ENCODE measurements at regions not wholly inside any gene's neighbourhood (a gene's known extent, or its start where the extent isn't known, plus 50 kb on each side); places are given as distances from the start of the nearest gene placed in this dataset.

DNA sequence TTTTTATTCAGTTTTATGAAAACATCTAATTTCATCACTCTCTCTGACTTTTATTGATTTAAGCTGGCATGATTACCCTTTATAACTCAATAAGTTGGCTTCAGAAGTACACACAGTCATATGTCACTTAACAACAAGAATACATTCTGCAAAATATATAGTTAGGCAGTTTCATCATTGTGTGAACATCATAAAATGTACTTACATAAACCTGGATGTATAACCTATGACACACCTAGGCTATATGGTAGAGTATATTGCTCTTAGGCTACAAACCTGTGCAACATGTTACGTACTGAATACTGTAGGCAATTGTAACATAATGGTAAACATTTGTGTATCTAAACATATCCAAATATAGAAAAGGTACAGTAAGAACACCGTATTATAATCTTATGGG lies 362.2 kb upstream of the BTBD3 start:
- no peak overlapping the region for H3K4me3 ChIP-seq
- no peaks in the 10 kb centered on the region for H3K79me2 ChIP-seq (ENCODE audit: low read depth)
- no peak for DNase-seq
- no TSS peak for BruUV-seq (replicated peaks)
- H2AFZ ChIP-seq, result no peak overlapping the region
- H3K4me1 ChIP-seq (replicated peaks; ENCODE audit: insufficient read depth), result no peaks in the 10 kb centered on the region
- no peaks in the 10 kb centered on the region for H3K9me2 ChIP-seq (ENCODE audit: insufficient read depth)
- H3K27me3 ChIP-seq (ENCODE audit: insufficient read depth, low read depth), result no peaks in the 10 kb centered on the region
- TF ChIP-seq, protein P1, sequence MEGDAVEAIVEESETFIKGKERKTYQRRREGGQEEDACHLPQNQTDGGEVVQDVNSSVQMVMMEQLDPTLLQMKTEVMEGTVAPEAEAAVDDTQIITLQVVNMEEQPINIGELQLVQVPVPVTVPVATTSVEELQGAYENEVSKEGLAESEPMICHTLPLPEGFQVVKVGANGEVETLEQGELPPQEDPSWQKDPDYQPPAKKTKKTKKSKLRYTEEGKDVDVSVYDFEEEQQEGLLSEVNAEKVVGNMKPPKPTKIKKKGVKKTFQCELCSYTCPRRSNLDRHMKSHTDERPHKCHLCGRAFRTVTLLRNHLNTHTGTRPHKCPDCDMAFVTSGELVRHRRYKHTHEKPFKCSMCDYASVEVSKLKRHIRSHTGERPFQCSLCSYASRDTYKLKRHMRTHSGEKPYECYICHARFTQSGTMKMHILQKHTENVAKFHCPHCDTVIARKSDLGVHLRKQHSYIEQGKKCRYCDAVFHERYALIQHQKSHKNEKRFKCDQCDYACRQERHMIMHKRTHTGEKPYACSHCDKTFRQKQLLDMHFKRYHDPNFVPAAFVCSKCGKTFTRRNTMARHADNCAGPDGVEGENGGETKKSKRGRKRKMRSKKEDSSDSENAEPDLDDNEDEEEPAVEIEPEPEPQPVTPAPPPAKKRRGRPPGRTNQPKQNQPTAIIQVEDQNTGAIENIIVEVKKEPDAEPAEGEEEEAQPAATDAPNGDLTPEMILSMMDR (conservative IDR thresholded peaks at IDR 0.05), result no peak
- TF ChIP-seq EZH2 (IDR thresholded peaks at IDR 0.05; ENCODE audit: low read depth), result no peak
- H3K36me3 ChIP-seq (ENCODE audit: low read depth), result no peaks in the 10 kb centered on the region
- no peak overlapping the region for H3K27ac ChIP-seq
- no peaks in the 10 kb centered on the region; the same call in 1 of the 2 replicates for H3F3A ChIP-seq (ENCODE audit: insufficient read depth, low read depth)
- intact Hi-C loops (cut with micrococcal nuclease; ENCODE audit: unreplicated experiment), result no loop called here
- H3K9me3 ChIP-seq (ENCODE audit: insufficient read depth, low read depth), result no peaks in the 10 kb centered on the region; the same call in 1 of the 2 replicates
- ChIA-PET POLR2A (ENCODE audit: unreplicated experiment) (interaction anchor here (0.7 kb wide), 1 partner anchor 18 kb away, joined by 7 read pairs; no protein-coding TSS in a partner anchor), CTCF (no interaction called here)
- no peaks in the 10 kb centered on the region for H4K20me1 ChIP-seq (ENCODE audit: insufficient read depth)
- H3K4me2 ChIP-seq, result no peak overlapping the region

GRCh38 chr20:11556410-11556809 lies 361.3 kb upstream of the BTBD3 start:
- intact Hi-C loops (cut with micrococcal nuclease; ENCODE audit: unreplicated experiment), result no loop called here
- CTCF ChIA-PET, result no interaction called here
- POLR2A ChIA-PET (ENCODE audit: unreplicated experiment), result no interaction called here

GRCh38 chr20:11564491-11564890 lies 353.2 kb upstream of the BTBD3 start:
- ChIA-PET CTCF (no interaction called here), POLR2A (ENCODE audit: unreplicated experiment) (no interaction called here)
- no peaks in the 10 kb centered on the region for H3F3A ChIP-seq (ENCODE audit: insufficient read depth, low read depth)
- no peak overlapping the region for H3K27ac ChIP-seq
- H3K9me2 ChIP-seq (ENCODE audit: insufficient read depth), result peaks cover 4% of the 10 kb centered on the region; the same call in 1 of the 2 replicates
- H3K4me2 ChIP-seq, result no peak overlapping the region
- DNase-seq, result no peak
- H3K4me3 ChIP-seq, result no peak overlapping the region
- no peaks in the 10 kb centered on the region for H4K20me1 ChIP-seq (ENCODE audit: insufficient read depth)
- H3K27me3 ChIP-seq (ENCODE audit: insufficient read depth, low read depth), result no peaks in the 10 kb centered on the region
- TF ChIP-seq EZH2 (IDR thresholded peaks at IDR 0.05; ENCODE audit: low read depth), result no peak
- TF ChIP-seq, protein P1 (conservative IDR thresholded peaks at IDR 0.05), result no peak
- H2AFZ ChIP-seq, result no peak overlapping the region
- no peaks in the 10 kb centered on the region for H3K36me3 ChIP-seq (ENCODE audit: low read depth)
- no TSS peak for BruUV-seq (replicated peaks)
- H3K79me2 ChIP-seq (ENCODE audit: low read depth), result no peaks in the 10 kb centered on the region
- intact Hi-C loops (cut with micrococcal nuclease; ENCODE audit: unreplicated experiment), result no loop called here
- H3K4me1 ChIP-seq (replicated peaks; ENCODE audit: insufficient read depth), result no peaks in the 10 kb centered on the region
- peaks cover 7% of the 10 kb centered on the region; the same call in 1 of the 2 replicates for H3K9me3 ChIP-seq (ENCODE audit: insufficient read depth, low read depth)

More at GRCh38 chr20:11556410-11556809, 361.3 kb upstream of the BTBD3 start:
- Histone ChIP-seq H2AFZ (no peak overlapping the region), H3K79me2 (ENCODE audit: low read depth) (no peaks in the 10 kb centered on the region), H4K20me1 (ENCODE audit: insufficient read depth) (no peaks in the 10 kb centered on the region), H3K4me2 (no peak overlapping the region), H3K4me1 (replicated peaks; ENCODE audit: insufficient read depth) (no peaks in the 10 kb centered on the region), H3K36me3 (ENCODE audit: low read depth) (no peaks in the 10 kb centered on the region), H3K27ac (no peak overlapping the region), H3F3A (ENCODE audit: insufficient read depth, low read depth) (no peaks in the 10 kb centered on the region; the same call in 1 of the 2 replicates), H3K9me3 (ENCODE audit: insufficient read depth, low read depth) (no peaks in the 10 kb centered on the region; the same call in 1 of the 2 replicates), H3K27me3 (ENCODE audit: insufficient read depth, low read depth) (no peaks in the 10 kb centered on the region), H3K9me2 (ENCODE audit: insufficient read depth) (no peaks in the 10 kb centered on the region), H3K4me3 (no peak overlapping the region)
- BruUV-seq (replicated peaks), result no TSS peak
- TF ChIP-seq, protein P1 (conservative IDR thresholded peaks at IDR 0.05), result no peak
- TF ChIP-seq EZH2 (IDR thresholded peaks at IDR 0.05; ENCODE audit: low read depth), result no peak
- DNase-seq, result no peak
